GM18498 (cell line): ENCODE measurements at regions not wholly inside any gene's neighbourhood (a gene's known extent, or its start where the extent isn't known, plus 50 kb on each side); places are given as distances from the start of the nearest gene placed in this dataset.

ENCODE experiments used
- ATAC-seq: cut with Tn5 transposase; IDR thresholded peaks from one replicate; pipeline ENCODE4 v1.9.1; 2021; ENCODE audit warnings: mild to moderate bottlenecking, moderate library complexity; ENCODE audit not compliant: unreplicated experiment

GRCh38 chr9:107386396-107386795, 103.2 kb downstream of the KLF4 start:
- no peak for ATAC-seq
